Mucosa of rectum (tissue), 2 donors: ENCODE measurements at regions not wholly inside any gene's neighbourhood (a gene's known extent, or its start where the extent isn't known, plus 50 kb on each side); places are given as distances from the start of the nearest gene placed in this dataset.

Source experiments
- H3K27ac ChIP-seq, 2 donors: one replicate each; pipeline ENCODE4 v1.7.0; 2013; ENCODE audit warnings: inconsistent platforms in 2 of 2, low read depth in 2 of 2, low read length in 2 of 2
- H3K27me3 ChIP-seq, 2 donors: one replicate each; pipeline ENCODE4 v1.7.0; 2013; ENCODE audit warnings: low read length in 2 of 2; ENCODE audit not compliant: control insufficient read depth in 2 of 2, insufficient read depth in 2 of 2
- H3K36me3 ChIP-seq, 2 donors: one replicate each; pipeline ENCODE4 v1.7.0; 2013; ENCODE audit warnings: low read length in 2 of 2; ENCODE audit not compliant: control insufficient read depth in 2 of 2, insufficient read depth in 2 of 2
- H3K4me1 ChIP-seq, 2 donors: one replicate each; pipeline ENCODE4 v1.7.0; 2013; ENCODE audit warnings: low read length in 2 of 2, mild to moderate bottlenecking in 1 of 2; ENCODE audit not compliant: control insufficient read depth in 2 of 2, insufficient read depth in 2 of 2
- H3K4me3 ChIP-seq, 2 donors: one replicate each; pipeline ENCODE4 v1.7.0; 2013; ENCODE audit warnings: low read length in 2 of 2
- H3K9ac ChIP-seq, 2 donors: one replicate each; pipeline ENCODE4 v1.7.0; 2013; ENCODE audit warnings: low read length in 2 of 2, low read depth in 1 of 2, mild to moderate bottlenecking in 1 of 2
- H3K9me3 ChIP-seq, 2 donors: one replicate each; pipeline ENCODE4 v1.7.0; 2013; ENCODE audit warnings: low read length in 2 of 2; ENCODE audit not compliant: control insufficient read depth in 2 of 2
- donor health status: healthy.
- donor health status: Normal muscosa, but diverticular disease.

DNA sequence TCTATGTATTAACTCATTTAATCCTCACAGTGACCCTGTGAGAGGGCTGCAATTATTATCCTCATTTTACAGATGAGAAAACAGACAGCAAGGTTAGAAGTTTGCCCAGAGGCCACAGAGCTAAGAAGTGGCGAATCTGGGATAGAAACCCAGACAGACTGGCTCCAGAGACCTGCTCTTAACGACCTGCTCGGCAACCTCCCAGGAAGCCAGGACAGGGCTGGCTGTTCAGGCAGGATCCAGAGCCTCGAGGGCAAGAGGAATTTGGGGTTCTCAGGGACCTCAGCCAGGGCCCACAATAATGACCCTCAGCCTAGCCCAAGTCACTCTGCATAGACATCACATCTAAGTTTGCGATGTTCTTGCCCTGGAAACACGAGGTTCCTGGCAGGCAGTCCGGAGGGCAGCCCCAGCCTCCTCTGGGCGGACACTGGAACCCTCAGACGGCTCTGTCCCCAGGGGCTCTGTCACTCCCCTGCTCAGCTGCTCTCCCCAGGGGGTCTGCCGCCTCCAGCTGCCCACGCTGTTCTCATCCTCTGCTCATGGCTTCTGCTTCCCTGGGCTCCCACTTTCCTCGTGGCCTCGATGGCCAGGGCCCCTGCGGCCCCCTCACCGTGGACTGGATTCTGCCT, 138.5 kb upstream of the ERCC6L2 start:
- H3K27me3 ChIP-seq = no peaks in the 10 kb centered on the region
- peaks cover 6 to 10% of the 10 kb centered on the region in 2 donors for H3K4me1 ChIP-seq
- no peak overlapping the region for H3K9ac ChIP-seq
- H3K36me3 ChIP-seq = no peaks in the 10 kb centered on the region
- H3K4me3 ChIP-seq = no peak overlapping the region
- H3K27ac ChIP-seq = no peak overlapping the region
- no peaks in the 10 kb centered on the region for H3K9me3 ChIP-seq

DNA sequence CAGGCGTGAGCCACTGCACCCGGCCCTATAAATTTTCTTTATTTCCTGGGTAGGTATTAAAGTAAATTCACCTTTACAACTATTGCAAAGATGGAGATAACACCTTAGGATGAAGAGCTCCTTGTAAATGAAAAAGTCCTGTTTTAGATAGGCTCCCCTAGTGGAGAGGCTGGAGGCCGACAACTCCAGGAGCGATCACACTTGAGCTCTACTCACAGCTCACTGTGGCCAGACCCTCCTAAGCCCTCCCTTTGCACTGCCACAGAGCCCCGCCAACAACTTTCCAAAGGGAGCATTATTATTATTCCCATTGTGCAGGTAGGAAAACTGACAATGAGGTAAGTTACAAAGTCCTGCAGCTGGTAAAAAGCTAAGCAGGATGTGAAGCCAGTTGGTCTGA, 139.1 kb upstream of the ERCC6L2 start:
- Histone ChIP-seq H3K9ac (no peak overlapping the region), H3K27ac (no peak overlapping the region), H3K4me3 (no peak overlapping the region), H3K9me3 (no peaks in the 10 kb centered on the region), H3K27me3 (no peaks in the 10 kb centered on the region), H3K36me3 (no peaks in the 10 kb centered on the region), H3K4me1 (peaks cover 7 to 10% of the 10 kb centered on the region in 2 donors)

DNA sequence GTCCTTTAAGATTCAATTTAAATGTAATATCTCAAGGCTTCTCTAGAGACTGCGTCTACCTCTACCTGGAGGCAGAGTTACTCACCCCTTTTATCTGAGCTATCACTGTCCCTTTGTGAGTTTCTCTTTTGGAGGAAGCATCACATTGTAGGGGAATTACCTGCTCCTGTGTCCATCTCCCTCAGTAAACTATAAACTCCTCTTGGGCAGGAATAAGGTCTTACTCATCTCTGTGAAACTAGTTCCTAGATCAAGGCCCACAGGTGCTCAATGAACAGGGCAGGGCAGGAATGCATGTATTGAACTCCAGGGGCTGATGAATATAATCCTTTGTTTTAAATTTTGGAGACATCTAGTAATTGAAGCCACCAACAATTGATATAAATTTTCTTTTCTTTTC, 139.8 kb upstream of the ERCC6L2 start:
- Histone ChIP-seq H3K27me3 (no peaks in the 10 kb centered on the region), H3K9ac (no peak overlapping the region), H3K36me3 (no peaks in the 10 kb centered on the region), H3K9me3 (no peaks in the 10 kb centered on the region), H3K4me3 (no peak overlapping the region), H3K27ac (no peak overlapping the region), H3K4me1 (peaks cover 7 to 10% of the 10 kb centered on the region in 2 donors)

DNA sequence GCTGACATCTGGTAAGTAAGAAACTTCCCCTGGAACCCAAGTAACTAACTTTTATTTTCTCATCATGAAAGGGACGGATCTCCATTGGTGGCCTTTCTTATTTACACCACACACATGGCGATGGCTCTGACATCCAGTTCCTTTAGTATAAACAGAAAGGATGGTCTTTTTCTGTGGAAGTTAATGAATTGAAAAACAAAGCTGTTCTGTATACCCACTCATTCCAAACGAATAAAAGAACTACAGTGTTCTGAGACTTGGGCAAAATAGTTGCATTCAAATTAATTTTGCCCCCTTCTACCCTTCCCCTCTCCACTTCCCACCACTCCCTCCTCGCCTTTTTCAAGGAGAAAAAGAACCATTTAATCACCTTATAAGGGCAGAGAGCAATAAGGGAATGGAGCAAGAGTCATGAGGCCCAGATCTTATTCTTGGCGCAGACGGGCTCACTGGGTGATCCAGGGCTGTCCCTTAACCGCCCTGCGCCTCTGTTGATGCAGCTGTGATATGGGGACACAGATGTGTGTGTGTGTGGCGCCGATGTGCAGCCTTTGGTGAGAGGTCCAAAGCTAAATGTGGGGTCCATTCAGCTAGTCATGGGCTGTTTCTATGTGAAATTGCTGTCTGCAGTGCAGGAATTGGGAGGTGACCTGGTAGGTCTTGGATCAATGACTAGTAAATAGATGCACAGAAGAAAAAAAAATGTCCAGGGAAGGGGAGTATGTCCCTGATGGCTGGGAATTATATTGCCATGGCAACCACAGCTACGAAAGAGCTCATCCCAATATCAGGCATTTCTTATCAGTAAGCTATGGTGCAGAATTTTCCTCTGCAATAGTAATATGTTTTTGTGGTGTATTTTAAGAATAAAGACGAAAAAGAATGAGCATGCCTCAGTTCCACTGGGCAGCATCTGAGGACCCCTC, 141.5 kb upstream of the ERCC6L2 start:
- Histone ChIP-seq H3K4me3 (no peak overlapping the region), H3K27me3 (no peaks in the 10 kb centered on the region), H3K4me1 (peaks cover 10 to 11% of the 10 kb centered on the region in 2 donors), H3K9me3 (no peaks in the 10 kb centered on the region), H3K27ac (peak overlapping the region; percentile 34 to 43), H3K36me3 (no peaks in the 10 kb centered on the region), H3K9ac (no peak overlapping the region)

DNA sequence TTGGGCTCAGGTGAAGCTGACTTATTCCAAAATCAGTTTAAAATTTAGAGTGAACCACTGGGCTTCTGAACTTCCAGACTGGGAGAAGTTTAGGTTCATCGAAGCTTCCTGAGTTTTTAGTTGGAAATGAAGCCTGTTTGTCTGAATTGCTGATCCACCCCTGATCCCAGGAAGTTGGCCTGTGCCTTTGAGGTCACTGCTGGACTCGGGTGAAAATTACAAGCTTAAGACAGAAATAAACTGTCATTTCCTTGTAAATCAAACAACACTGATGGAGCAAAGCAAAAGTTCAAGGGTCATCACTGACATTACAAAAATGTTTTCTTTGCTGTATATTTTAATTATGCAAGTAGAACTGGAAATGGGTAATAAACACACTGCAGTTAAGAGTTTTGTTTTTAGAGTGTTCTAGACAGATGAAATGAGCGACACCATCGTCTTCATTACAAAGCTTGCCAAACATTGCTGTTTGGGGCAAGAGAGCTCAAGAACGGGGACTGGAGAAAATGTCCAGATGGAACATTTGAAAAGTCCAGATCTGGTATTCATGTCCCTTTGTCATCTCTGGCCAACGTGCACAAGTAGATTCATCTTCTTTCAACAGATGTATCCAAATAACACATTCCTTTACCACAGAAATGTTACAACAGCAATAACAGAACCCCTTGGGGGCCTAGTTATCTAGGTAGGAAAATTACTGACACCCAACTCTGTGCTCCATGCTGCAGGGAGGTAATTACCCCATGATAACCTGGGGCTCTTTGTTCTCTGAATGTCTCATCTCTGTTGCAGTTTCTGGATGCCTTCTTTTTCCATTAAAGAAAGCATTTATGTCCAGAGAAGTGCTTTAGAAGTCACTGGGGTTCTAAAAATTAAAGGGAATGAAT, 142.4 kb upstream of the ERCC6L2 start:
- Histone ChIP-seq H3K9me3 (no peaks in the 10 kb centered on the region), H3K27ac (peak overlapping the region; percentile 40 to 53), H3K36me3 (no peaks in the 10 kb centered on the region), H3K4me1 (peaks cover 10 to 11% of the 10 kb centered on the region in 2 donors), H3K27me3 (no peaks in the 10 kb centered on the region), H3K4me3 (no peak overlapping the region), H3K9ac (no peak overlapping the region)

DNA sequence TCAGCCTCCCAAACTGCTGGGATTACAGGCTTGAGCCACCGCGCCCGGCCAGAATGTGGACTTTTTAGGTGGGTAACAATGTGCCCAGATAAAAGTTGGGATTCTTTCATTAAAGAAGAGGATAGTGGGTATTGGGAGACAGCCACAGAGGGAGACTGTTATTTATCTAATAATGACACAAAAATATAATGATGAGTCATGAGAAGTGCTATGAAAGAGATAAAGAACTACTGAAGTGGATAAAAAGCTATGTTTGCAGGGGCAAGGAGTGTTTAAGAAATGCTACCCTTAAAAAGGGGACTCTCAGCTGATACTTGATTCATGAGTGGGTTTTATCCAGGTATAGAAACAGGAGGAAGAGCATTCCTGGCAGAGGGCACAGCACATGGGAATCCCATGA, 143.6 kb upstream of the ERCC6L2 start:
- H3K4me3 ChIP-seq = no peak overlapping the region
- H3K9me3 ChIP-seq = no peaks in the 10 kb centered on the region
- H3K27ac ChIP-seq = peak overlapping the region in 1 of 2 donors; percentile 53
- H3K9ac ChIP-seq = no peak overlapping the region
- no peaks in the 10 kb centered on the region for H3K36me3 ChIP-seq
- H3K27me3 ChIP-seq = no peaks in the 10 kb centered on the region
- H3K4me1 ChIP-seq = peaks cover 10 to 11% of the 10 kb centered on the region in 2 donors

DNA sequence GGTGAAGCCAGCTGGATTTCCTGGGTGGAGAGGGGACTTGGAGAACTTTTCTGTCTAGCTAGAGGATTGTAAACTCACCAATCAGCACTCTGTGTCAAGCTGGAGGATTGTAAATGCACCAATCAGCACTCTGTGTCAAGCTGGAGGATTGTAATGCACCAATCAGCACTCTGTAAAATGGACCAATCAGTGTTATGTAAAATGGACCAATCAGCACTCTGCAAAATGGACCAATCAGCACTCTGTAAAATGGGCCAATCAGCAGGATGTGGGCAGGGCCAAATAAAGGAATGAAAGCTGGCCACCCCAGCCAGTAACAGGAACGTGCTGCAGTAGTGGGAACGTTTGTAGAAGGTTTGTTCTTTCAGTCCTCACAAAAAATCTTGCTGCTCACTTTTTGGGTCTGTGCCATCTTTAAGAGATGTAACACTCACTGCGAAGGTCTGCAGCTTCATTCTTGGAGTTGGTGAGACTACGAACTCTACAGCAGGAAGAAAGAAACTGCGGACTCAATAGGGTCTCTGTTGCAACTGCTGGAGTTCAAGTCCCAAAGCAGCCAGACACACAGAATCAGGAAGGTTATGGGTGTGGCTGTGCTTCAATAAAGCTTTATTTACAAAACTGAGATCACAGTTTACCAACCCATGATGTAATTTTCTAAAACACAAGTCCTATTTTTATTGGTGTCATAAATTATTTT, 145.7 kb upstream of the ERCC6L2 start:
- no peaks in the 10 kb centered on the region for H3K36me3 ChIP-seq
- no peaks in the 10 kb centered on the region for H3K9me3 ChIP-seq
- H3K27me3 ChIP-seq = no peaks in the 10 kb centered on the region
- no peak overlapping the region for H3K4me3 ChIP-seq
- peak overlapping the region in 1 of 2 donors; percentile 49 for H3K27ac ChIP-seq
- peaks cover 11 to 13% of the 10 kb centered on the region in 2 donors for H3K4me1 ChIP-seq
- no peak overlapping the region for H3K9ac ChIP-seq

DNA sequence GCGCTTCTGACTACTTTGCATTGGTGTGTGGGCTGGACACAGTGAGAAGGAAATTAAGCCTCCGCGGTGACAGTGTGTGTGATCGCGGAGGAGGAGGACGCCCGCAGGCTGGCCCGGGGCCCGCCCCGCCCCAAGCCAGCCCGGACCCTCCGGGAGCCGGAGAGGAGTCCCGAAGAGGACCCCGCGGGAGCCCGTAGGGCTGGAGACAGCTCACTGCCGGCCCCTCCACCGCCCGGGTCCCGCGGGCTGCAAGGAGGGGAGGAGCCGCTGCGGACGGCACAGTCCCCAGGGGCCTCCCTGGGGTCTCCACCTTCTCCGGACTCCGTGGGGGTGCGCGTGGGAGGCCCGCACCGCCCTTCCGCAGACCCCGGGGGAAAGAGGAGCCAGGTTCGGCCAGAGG, 146.4 kb upstream of the ERCC6L2 start:
- H3K9ac ChIP-seq = no peak overlapping the region
- no peak overlapping the region for H3K4me3 ChIP-seq
- H3K27ac ChIP-seq = no peak overlapping the region
- no peaks in the 10 kb centered on the region for H3K36me3 ChIP-seq
- H3K27me3 ChIP-seq = no peaks in the 10 kb centered on the region
- H3K9me3 ChIP-seq = no peaks in the 10 kb centered on the region
- peaks cover 15 to 20% of the 10 kb centered on the region in 2 donors for H3K4me1 ChIP-seq

DNA sequence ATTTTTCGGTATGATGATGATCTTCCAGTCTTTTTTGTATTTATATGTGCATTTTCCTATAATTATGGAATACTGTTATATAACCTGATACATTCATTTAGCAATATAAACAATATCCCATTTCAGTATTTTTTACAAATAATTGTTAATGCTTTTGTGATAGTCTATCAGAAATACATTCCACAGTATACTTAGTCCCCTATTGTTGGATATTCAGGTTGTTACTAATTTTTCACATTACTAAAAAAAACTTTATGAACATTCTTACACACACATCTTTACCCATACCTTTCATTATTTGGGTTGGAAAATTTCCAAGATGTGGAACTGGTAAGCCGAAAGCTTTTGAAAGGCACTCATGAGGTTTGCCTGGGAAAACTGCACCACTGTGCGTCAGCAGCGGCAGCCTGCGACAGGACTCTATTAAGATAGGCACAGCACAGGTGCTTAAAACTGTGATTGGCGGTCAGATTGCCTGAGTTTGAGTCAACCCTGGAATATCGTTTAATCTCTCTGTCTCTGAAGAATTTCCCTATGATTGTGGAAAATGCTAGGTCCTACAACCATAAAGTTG, 147.5 kb upstream of the ERCC6L2 start:
- Histone ChIP-seq H3K9ac (no peak overlapping the region), H3K36me3 (no peaks in the 10 kb centered on the region), H3K4me3 (no peak overlapping the region), H3K27me3 (no peaks in the 10 kb centered on the region), H3K27ac (no peak overlapping the region), H3K4me1 (peaks cover 15 to 20% of the 10 kb centered on the region in 2 donors), H3K9me3 (no peaks in the 10 kb centered on the region)
